GM10266 (cell line): ENCODE measurements at regions not wholly inside any gene's neighbourhood (a gene's known extent, or its start where the extent isn't known, plus 50 kb on each side); places are given as distances from the start of the nearest gene placed in this dataset.

ENCODE experiments used
- DNase-seq: peaks from one replicate; pipeline ENCODE4 v3.0.0; 2012; ENCODE audit errors: extremely low spot score
- TF ChIP-seq, protein P1 (sequence below): IDR thresholded peaks from 2 replicates; pipeline ENCODE4 v1.5.1; 2012; ENCODE audit warnings: mild to moderate bottlenecking, low read depth; ENCODE audit not compliant: control insufficient read depth, insufficient read depth; ENCODE audit errors: missing control alignments

DNA sequence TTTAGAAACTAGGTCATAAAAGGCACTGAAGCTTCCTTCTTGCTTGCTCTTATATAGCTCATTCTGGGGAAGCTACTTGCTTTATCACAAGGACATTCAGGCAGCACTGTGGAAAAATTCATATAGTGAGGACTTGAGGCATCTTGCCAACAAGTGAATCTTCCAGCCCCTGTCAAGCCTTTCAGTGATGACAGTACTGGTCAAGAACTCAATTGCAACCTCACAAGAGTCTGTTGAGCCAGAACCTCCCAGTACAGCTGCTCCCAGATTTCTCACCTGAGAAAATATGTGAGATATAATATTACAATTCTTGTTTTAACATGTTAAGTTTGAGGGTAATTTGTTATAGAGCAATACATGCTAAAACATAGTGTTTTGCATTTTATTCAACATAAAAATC, 2011.0 kb upstream of the NUDT12 start:
- TF ChIP-seq, protein P1, sequence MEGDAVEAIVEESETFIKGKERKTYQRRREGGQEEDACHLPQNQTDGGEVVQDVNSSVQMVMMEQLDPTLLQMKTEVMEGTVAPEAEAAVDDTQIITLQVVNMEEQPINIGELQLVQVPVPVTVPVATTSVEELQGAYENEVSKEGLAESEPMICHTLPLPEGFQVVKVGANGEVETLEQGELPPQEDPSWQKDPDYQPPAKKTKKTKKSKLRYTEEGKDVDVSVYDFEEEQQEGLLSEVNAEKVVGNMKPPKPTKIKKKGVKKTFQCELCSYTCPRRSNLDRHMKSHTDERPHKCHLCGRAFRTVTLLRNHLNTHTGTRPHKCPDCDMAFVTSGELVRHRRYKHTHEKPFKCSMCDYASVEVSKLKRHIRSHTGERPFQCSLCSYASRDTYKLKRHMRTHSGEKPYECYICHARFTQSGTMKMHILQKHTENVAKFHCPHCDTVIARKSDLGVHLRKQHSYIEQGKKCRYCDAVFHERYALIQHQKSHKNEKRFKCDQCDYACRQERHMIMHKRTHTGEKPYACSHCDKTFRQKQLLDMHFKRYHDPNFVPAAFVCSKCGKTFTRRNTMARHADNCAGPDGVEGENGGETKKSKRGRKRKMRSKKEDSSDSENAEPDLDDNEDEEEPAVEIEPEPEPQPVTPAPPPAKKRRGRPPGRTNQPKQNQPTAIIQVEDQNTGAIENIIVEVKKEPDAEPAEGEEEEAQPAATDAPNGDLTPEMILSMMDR, result no peak
- no peak for DNase-seq

DNA sequence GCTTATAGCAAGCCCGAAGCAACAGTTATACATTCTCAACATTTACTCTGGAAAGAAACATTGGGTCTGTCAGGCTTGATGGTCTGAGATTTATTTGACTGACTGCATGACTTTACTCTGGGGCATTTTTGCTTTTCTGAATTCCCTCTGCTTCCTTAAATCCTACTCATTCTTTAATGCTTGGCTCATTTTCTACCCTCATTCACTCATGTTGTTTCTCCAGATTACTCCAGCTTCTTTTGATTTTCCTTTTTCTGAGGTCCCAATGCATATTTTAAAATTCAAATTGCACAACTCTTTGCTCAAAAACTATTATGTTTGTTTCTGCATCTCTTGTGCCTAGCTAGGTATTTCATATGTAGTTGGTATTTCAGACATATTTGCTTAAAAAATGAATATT, 2002.9 kb upstream of the NUDT12 start:
- no peak for DNase-seq
- TF ChIP-seq, protein P1, result no peak

GRCh38 chr5:105563842-105564241, 2001.3 kb upstream of the NUDT12 start:
- TF ChIP-seq, protein P1, result no peak
- no peak for DNase-seq

DNA sequence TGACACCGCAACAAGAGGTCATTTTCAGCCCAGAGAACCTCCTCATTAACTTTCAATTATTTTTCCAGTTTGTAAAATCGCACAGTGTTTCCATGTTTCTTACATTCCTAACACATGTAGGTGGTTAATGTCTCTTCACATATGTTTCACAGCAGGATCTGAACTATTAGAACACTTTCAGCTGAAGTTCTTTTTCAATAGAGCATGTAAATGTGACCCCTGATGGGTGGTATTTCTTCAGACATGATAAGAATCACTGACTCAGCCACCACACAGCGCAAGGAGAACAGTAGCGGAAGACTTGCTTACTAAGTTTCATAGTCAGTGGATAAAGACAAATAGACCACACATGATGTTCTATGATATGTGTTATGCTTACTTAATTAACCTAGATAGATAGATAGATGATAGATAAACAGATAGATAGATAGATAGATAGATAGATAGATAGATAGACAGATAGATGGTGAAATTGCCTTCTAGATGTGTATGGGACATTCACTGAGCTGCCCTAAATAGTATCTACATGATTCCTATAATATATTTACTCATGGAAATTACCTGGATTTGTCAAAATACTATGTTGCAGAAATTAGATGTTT, 1992.1 kb upstream of the NUDT12 start:
- TF ChIP-seq, protein P1, result no peak
- no peak for DNase-seq

GRCh38 chr5:105544300-105544699, 1981.7 kb upstream of the NUDT12 start:
- no peak for DNase-seq
- TF ChIP-seq, protein P1, result no peak

DNA sequence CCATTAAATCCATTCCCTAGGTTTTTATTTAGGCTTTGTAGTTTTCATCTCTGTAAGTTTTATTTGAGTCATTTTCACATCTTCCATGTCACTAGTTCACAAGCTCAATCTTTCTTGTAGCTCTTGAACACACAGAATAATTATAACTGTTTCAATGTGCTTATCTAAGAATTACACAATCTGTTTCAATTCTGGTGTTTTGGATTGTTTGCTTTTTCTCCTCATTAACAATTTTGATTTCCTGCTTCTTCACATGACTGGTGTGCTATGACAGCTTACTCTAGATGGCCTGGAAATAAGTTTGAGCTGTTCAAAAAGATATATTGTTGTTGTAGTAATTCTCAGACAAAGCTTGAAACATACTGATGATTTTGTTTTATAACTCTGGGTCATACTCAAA, 1974.1 kb upstream of the NUDT12 start:
- TF ChIP-seq, protein P1, result no peak
- DNase-seq, result no peak

DNA sequence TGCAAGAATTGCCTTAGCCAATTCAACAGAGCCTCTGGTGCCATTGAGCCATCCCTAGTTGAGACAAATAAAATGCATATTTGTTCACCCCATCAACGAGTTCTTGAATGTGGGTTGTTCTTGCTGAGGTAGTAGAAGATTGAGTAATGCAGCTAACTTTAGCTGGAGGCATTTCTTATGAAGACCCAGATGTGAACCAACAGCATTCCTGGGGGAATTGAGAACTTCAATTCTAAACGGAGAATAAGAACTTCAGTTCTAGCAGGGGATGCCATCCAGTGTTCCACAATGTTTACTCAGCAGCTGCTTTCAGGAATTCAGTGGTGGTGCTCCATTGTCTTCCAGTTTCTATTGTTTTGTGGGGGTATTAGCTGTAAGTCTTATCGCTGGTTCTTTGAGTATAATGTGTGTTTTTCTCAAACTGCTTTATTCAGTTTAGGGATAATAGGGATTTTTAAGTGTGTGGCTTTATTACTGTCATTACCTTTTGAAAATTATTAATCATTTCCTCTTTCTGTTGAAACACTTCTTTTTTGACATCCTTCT, 1968.2 kb upstream of the NUDT12 start:
- no peak for DNase-seq
- TF ChIP-seq, protein P1, result no peak
